Activated CD8-positive, alpha-beta T cell treated with anti-CD3 and anti-CD28 coated beads for 36 hours (primary cell): ENCODE measurements at regions not wholly inside any gene's neighbourhood (a gene's known extent, or its start where the extent isn't known, plus 50 kb on each side); places are given as distances from the start of the nearest gene placed in this dataset.

Experiments used
- ATAC-seq: fragments of 200-7000 bp; cut with Tn5 transposase; one replicate; pipeline ENCODE4 v1.10.0; 2021; ENCODE audit warnings: mild to moderate bottlenecking, moderate library complexity
- CTCF ChIA-PET: fragments of 350-600 bp; sonication (Branson Sonifier 250); formaldehyde crosslinking; loops from one replicate; lab custom pipeline; 2021; ENCODE audit warnings: antibody characterized with exemption; lab: Charles Lee
- POLR2A ChIA-PET: fragments of 350-600 bp; sonication (Branson Sonifier 250); formaldehyde crosslinking; loops from one replicate; lab custom pipeline; 2021; ENCODE audit warnings: antibody characterized with exemption; lab: Charles Lee
- DNase-seq: peaks from one replicate; pipeline ENCODE4 v3.0.0-alpha.2; 2020
- H3K27ac Mint-ChIP-seq: one replicate; pipeline ENCODE4 v1.8.0; 2021; ENCODE audit warnings: mild to moderate bottlenecking, mixed read lengths
- H3K27me3 Mint-ChIP-seq: one replicate; pipeline ENCODE4 v1.8.0; 2021; ENCODE audit warnings: mixed read lengths
- H3K36me3 Mint-ChIP-seq: one replicate; pipeline ENCODE4 v1.8.0; 2021; ENCODE audit warnings: low read depth, mixed read lengths
- H3K4me1 Mint-ChIP-seq: one replicate; pipeline ENCODE4 v1.8.0; 2021; ENCODE audit warnings: low read depth, mixed read lengths
- H3K4me3 Mint-ChIP-seq: one replicate; pipeline ENCODE4 v1.8.0; 2021; ENCODE audit warnings: mild to moderate bottlenecking, moderate library complexity, mixed read lengths
- H3K9me3 Mint-ChIP-seq: one replicate; pipeline ENCODE4 v1.8.0; 2021; ENCODE audit warnings: mixed read lengths
- CTCF ChIP-seq: fragments of 200-600 bp; IDR thresholded peaks from one replicate; pipeline ENCODE4 v1.8.0; 2022; ENCODE audit warnings: antibody characterized with exemption, mild to moderate bottlenecking
- intact Hi-C: fragments of 100-400 bp; cut with micrococcal nuclease; formaldehyde crosslinking; loops from one replicate; pipeline ENCODE4 v1.10.0; 2022

GRCh38 chr11:70802185-70802584 lies 403.9 kb downstream of the CTTN start:
- intact Hi-C loops, result no loop called here
- Mint-ChIP-seq H3K4me3 (no peak overlapping the region), H3K27ac (no peak overlapping the region), H3K9me3 (no peaks in the 10 kb centered on the region), H3K36me3 (no peaks in the 10 kb centered on the region), H3K4me1 (no peaks in the 10 kb centered on the region), H3K27me3 (peaks cover 4% of the 10 kb centered on the region)
- POLR2A ChIA-PET, result no interaction called here
- CTCF ChIA-PET, result interaction anchor here (0.6 kb wide), 1 partner anchor 601 kb away, joined by 4 read pairs; no protein-coding TSS in a partner anchor
- ATAC-seq (no peak), DNase-seq (no peak)
- no peak for TF ChIP-seq CTCF

GRCh38 chr11:70804139-70804837 lies 406.0 kb downstream of the CTTN start:
- no peaks in the 10 kb centered on the region for H3K9me3 Mint-ChIP-seq
- ATAC-seq (no peak), DNase-seq (no peak)
- peaks cover 4% of the 10 kb centered on the region for H3K27me3 Mint-ChIP-seq
- no peak overlapping the region for H3K4me3 Mint-ChIP-seq
- H3K27ac Mint-ChIP-seq, result no peak overlapping the region
- no peak for TF ChIP-seq CTCF
- CTCF ChIA-PET, result no interaction called here
- intact Hi-C loops, result no loop called here
- no peaks in the 10 kb centered on the region for H3K36me3 Mint-ChIP-seq
- H3K4me1 Mint-ChIP-seq, result no peaks in the 10 kb centered on the region
- POLR2A ChIA-PET, result no interaction called here

- peaks cover 4% of the 10 kb centered on the region for H3K27me3 Mint-ChIP-seq
- H3K36me3 Mint-ChIP-seq, result no peaks in the 10 kb centered on the region
- H3K27ac Mint-ChIP-seq, result no peak overlapping the region
- ATAC-seq (no peak), DNase-seq (no peak)
- H3K4me3 Mint-ChIP-seq, result no peak overlapping the region
- no peaks in the 10 kb centered on the region for H3K9me3 Mint-ChIP-seq
- ChIA-PET POLR2A (no interaction called here), CTCF (no interaction called here)
- intact Hi-C loops, result no loop called here
- H3K4me1 Mint-ChIP-seq, result no peaks in the 10 kb centered on the region
- TF ChIP-seq CTCF, result no peak
Measured at GRCh38 chr11:70805243-70805642, 406.9 kb downstream of the CTTN start.

GRCh38 chr11:70805971-70806370 lies 407.6 kb downstream of the CTTN start:
- no peak overlapping the region for H3K27ac Mint-ChIP-seq
- ChIA-PET CTCF (no interaction called here), POLR2A (no interaction called here)
- no peaks in the 10 kb centered on the region for H3K9me3 Mint-ChIP-seq
- ATAC-seq (no peak), DNase-seq (no peak)
- intact Hi-C loops, result no loop called here
- no peak for TF ChIP-seq CTCF
- H3K4me1 Mint-ChIP-seq, result no peaks in the 10 kb centered on the region
- no peak overlapping the region for H3K4me3 Mint-ChIP-seq
- no peaks in the 10 kb centered on the region for H3K36me3 Mint-ChIP-seq
- H3K27me3 Mint-ChIP-seq, result peaks cover 4% of the 10 kb centered on the region

GRCh38 chr11:70806461-70807194 lies 408.3 kb downstream of the CTTN start:
- Mint-ChIP-seq H3K27me3 (peaks cover 4% of the 10 kb centered on the region), H3K4me3 (no peak overlapping the region), H3K9me3 (no peaks in the 10 kb centered on the region), H3K4me1 (no peaks in the 10 kb centered on the region), H3K36me3 (no peaks in the 10 kb centered on the region), H3K27ac (no peak overlapping the region)
- intact Hi-C loops, result no loop called here
- DNase-seq (no peak), ATAC-seq (no peak)
- no peak for TF ChIP-seq CTCF
- ChIA-PET POLR2A (no interaction called here), CTCF (no interaction called here)
